ENCODE measurements at regions not wholly inside any gene's neighbourhood (a gene's known extent, or its start where the extent isn't known, plus 50 kb on each side); places are given as distances from the start of the nearest gene placed in this dataset.
A peak's percentile ranks its signal among the peaks of the same experiment; 100 is the strongest.

DNA sequence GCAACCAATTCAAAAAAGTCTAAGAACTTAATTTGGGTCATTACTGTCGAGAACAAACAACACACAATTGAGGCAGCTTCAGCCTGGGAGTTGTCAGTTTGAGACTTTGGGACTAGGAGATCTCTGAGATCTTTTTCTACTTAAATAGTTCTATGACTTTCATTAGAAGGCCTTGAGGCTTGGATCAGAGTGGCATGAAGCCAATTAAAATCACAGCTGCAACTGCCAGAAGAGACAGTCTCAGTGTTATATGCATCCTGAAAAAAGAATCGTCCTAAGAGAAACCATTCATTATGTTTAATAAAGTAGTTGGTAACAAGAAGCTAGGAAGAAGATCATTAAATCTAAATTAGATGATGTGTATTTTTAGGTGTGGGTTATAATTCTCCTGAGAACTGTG is 170.8 kb upstream of the RASSF8 start:
- no peaks in the 10 kb centered on the region for H3K27me3 ChIP-seq
- H3K4me1 ChIP-seq, result peaks cover 0 to 20% (median 0%) of the 10 kb centered on the region in 12 donors
- intact Hi-C loops (cut with DNase I), result no loop called here
- H3K4me3 ChIP-seq, result no peak overlapping the region
- H3K9me3 ChIP-seq, result no peaks in the 10 kb centered on the region
- ATAC-seq, result no peak
- TF ChIP-seq POLR2A (IDR thresholded peaks at IDR 0.05) (no peak), CTCF (IDR thresholded peaks at IDR 0.05) (no peak)
- no peak overlapping the region for H3K27ac ChIP-seq
- 52 to 71% (median 63%) methylated on average over 2 of the region's 2 CpGs for WGBS, 4 donors
- no peak for DNase-seq
- no peaks in the 10 kb centered on the region for H3K36me3 ChIP-seq

DNA sequence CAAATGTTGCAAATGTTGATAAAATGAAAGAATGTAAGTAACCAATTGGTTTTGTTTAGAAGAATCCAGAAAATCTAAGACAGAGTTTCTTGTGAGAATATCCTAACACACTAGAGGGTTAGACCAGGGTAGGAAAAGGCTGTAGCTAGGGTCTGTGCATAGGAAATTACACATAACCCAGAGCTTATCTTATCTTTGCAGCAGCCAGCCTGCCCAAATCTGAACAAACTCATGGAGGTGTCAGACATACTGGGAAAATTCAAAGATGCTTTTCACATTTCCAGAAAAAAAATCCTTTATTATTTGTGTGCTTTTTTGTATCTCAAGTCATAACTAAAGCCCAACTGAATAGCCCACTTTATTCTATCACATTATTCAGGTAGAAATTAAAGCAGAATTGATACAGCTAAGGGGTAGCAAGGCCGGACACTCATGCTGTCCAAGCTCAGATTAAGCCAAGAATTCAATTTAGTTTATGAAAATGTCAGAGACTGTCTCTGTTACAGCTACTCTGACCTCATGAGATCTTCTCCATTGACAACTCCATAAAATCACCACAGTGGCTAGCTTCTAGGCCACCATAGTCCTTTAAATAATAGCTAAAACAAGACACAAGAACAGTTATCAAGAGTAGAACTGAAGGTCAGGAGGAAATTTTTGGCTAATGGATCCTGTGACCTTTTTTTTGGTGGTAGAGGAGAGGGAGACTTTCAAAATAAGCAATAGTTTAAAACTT is 169.6 kb upstream of the RASSF8 start:
- Histone ChIP-seq H3K36me3 (no peaks in the 10 kb centered on the region), H3K4me3 (no peak overlapping the region), H3K27me3 (no peaks in the 10 kb centered on the region), H3K4me1 (peaks cover 0 to 20% (median 0%) of the 10 kb centered on the region in 12 donors), H3K9me3 (no peaks in the 10 kb centered on the region), H3K27ac (peak overlapping the region in 8 of 12 donors; percentile 13 to 76 (median 38))
- intact Hi-C loops (cut with DNase I), result no loop called here
- 58 to 74% (median 63%) methylated on average over 1 of the region's 1 CpG for WGBS, 4 donors
- ATAC-seq (peak in 3 of 4 donors; percentile 45 to 65 (median 61)), DNase-seq (no peak)
- TF ChIP-seq POLR2A (IDR thresholded peaks at IDR 0.05) (no peak), CTCF (IDR thresholded peaks at IDR 0.05) (no peak)

DNA sequence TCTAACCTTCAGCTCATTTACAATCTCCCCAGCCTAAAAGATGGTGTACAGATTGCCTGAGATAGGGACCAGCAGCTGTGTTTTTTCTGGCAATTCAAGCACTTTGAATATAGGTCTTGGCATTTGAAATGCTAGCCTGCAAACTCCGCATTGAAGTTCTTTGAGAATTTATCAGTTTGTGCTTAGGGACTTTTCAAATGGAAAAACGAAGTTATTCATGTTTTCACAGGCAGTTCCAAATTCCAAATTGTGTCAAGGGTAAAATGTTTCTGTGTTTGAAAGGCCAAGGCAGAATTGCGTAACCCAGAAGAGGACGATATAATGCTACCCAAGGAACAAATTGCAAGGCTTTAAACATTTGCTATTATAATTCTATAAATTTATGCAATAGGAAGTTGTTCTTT is 168.9 kb upstream of the RASSF8 start:
- intact Hi-C loops (cut with DNase I), result no loop called here
- peak in 1 of 5 donors; percentile 10 for DNase-seq
- Histone ChIP-seq H3K9me3 (no peaks in the 10 kb centered on the region), H3K27me3 (no peaks in the 10 kb centered on the region), H3K36me3 (no peaks in the 10 kb centered on the region), H3K4me1 (peaks cover 0 to 20% (median 0%) of the 10 kb centered on the region in 12 donors), H3K4me3 (no peak overlapping the region), H3K27ac (peak overlapping the region in 7 of 12 donors; percentile 13 to 76 (median 42))
- 51 to 63% (median 60%) methylated on average over 4 of the region's 4 CpGs for WGBS, 4 donors
- no peak for TF ChIP-seq POLR2A (IDR thresholded peaks at IDR 0.05)
- no peak for TF ChIP-seq CTCF (IDR thresholded peaks at IDR 0.05)
- ATAC-seq, result peak in 3 of 4 donors; percentile 57 to 83 (median 77)

- intact Hi-C loops (cut with DNase I), result no loop called here
- WGBS, 4 donors, result 90 to 98% (median 95%) methylated on average over 1 of the region's 1 CpG
- no peak for TF ChIP-seq POLR2A (IDR thresholded peaks at IDR 0.05)
- no peak for TF ChIP-seq CTCF (IDR thresholded peaks at IDR 0.05)
- DNase-seq (no peak), ATAC-seq (no peak)
- H3K4me1 ChIP-seq, result peaks cover 0 to 20% (median 0%) of the 10 kb centered on the region in 12 donors
- no peak overlapping the region for H3K27ac ChIP-seq
- no peaks in the 10 kb centered on the region for H3K27me3 ChIP-seq
- no peaks in the 10 kb centered on the region for H3K36me3 ChIP-seq
- H3K9me3 ChIP-seq, result no peaks in the 10 kb centered on the region
- H3K4me3 ChIP-seq, result no peak overlapping the region
These were observed 166.5 kb upstream of the RASSF8 start for GRCh38 chr12:25792031-25792430.

All from heart left ventricle (tissue), 16 donors.